Uterus (tissue), 3 donors: ENCODE measurements at regions not wholly inside any gene's neighbourhood (a gene's known extent, or its start where the extent isn't known, plus 50 kb on each side); places are given as distances from the start of the nearest gene placed in this dataset.

Experiments used
- DNase-seq, 2 donors: peaks; one replicate each; pipeline ENCODE4 v3.0.0-alpha.2; 2019 to 2020
- H3K27ac ChIP-seq, 2 donors: fragments of 200-600 bp; sonication (generic); 1 replicate in 1 of 2; 2 replicates in 1 of 2; pipeline ENCODE4 v1.5.1; 2016 to 2018
- H3K27me3 ChIP-seq, 2 donors: fragments of 200-600 bp; sonication (generic); one replicate each; pipeline ENCODE4 v1.5.1; 2018 to 2019; ENCODE audit warnings: control low read depth in 1 of 2
- H3K36me3 ChIP-seq, 2 donors: fragments of 200-600 bp; sonication (generic); one replicate each; pipeline ENCODE4 v1.5.1; 2019; ENCODE audit warnings: control low read depth in 1 of 2
- H3K4me1 ChIP-seq, 2 donors: fragments of 200-600 bp; sonication (generic); one replicate each; pipeline ENCODE4 v1.5.1; 2018 to 2019; ENCODE audit warnings: control low read depth in 1 of 2
- H3K4me3 ChIP-seq, 2 donors: fragments of 200-600 bp; sonication (generic); 1 replicate in 1 of 2; 2 replicates in 1 of 2; pipeline ENCODE4 v1.5.1; 2018 to 2019; ENCODE audit warnings: mild to moderate bottlenecking in 1 of 2
- H3K9me3 ChIP-seq, 2 donors: fragments of 200-600 bp; sonication (generic); one replicate each; pipeline ENCODE4 v1.5.1; 2019; ENCODE audit warnings: control low read depth in 1 of 2
- POLR2A ChIP-seq, 2 donors: fragments of 450-650 bp; IDR thresholded peaks; one replicate each; pipeline ENCODE4 v1.6.1; 2016; ENCODE audit warnings: antibody characterized with exemption in 2 of 2, mild to moderate bottlenecking in 1 of 2, moderate library complexity in 1 of 2
- intact Hi-C: fragments of 100-400 bp; cut with DNase I; formaldehyde crosslinking; loops from one replicate; pipeline ENCODE4 v1.15.1; 2023; ENCODE audit warnings: low total_unique reads
- TF ChIP-seq, protein P1 (sequence below), 4 experiments: fragments of 200-600 bp in 2 of 4; fragments of 450-650 bp in 2 of 4; sonication (generic) in 2 of 4; IDR thresholded peaks; one replicate each; pipeline ENCODE4 v1.5.1; 2016 to 2019; ENCODE audit warnings: antibody characterized with exemption in 4 of 4, mild to moderate bottlenecking in 2 of 4, moderate library complexity in 1 of 4
- donor health status: DM: yes; HTN: yes; CAD: no.

DNA sequence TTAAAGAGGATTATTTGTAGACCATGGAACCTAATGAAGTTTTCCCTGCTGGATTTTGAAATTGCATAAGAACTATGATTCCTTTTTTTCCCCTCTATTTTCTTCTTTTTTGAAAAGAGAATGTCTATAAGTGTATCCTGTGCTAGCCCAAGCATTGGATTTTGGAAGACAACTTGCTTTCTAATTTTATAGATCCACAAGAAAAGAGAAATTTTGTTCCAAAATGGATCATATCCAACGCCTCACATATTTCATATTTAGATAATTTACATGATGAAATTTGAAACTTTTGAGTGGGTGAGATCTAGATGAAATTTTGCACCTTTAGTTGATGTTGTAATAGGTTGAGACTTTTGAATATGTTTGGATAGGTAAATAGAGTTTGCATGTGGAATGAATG is 978.7 kb downstream of the MRPL39 start:
- no peak overlapping the region for H3K27ac ChIP-seq
- no peaks in the 10 kb centered on the region for H3K27me3 ChIP-seq
- no peaks in the 10 kb centered on the region for H3K36me3 ChIP-seq
- no peaks in the 10 kb centered on the region for H3K4me1 ChIP-seq
- H3K9me3 ChIP-seq: no peaks in the 10 kb centered on the region
- intact Hi-C loops: no loop called here
- no peak for DNase-seq
- TF ChIP-seq POLR2A (IDR thresholded peaks at IDR 0.05): no peak
- no peak overlapping the region for H3K4me3 ChIP-seq

DNA sequence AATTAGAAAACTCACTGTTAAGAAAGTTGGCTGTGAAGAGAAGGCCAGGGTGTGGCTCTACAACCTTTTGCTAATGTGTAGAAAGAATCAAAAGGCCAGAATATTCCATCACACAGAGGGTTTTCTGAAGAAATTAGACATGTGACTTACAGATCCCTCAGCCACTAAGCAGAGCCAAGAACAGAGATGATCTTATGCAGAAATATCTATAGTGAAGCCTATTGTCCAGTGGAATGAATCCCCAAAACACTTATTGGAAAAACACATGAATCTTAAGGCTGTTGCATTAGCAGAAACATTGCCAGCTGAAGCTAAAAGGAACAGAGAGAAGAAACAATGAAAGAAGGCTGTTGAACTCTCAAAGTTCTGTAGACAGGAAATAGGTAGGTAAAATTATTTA is 979.2 kb downstream of the MRPL39 start:
- intact Hi-C loops: no loop called here
- H3K27me3 ChIP-seq: no peaks in the 10 kb centered on the region
- H3K27ac ChIP-seq: no peak overlapping the region
- no peak overlapping the region for H3K4me3 ChIP-seq
- DNase-seq: no peak
- H3K4me1 ChIP-seq: no peaks in the 10 kb centered on the region
- no peaks in the 10 kb centered on the region for H3K36me3 ChIP-seq
- no peak for TF ChIP-seq POLR2A (IDR thresholded peaks at IDR 0.05)
- TF ChIP-seq, protein P1, sequence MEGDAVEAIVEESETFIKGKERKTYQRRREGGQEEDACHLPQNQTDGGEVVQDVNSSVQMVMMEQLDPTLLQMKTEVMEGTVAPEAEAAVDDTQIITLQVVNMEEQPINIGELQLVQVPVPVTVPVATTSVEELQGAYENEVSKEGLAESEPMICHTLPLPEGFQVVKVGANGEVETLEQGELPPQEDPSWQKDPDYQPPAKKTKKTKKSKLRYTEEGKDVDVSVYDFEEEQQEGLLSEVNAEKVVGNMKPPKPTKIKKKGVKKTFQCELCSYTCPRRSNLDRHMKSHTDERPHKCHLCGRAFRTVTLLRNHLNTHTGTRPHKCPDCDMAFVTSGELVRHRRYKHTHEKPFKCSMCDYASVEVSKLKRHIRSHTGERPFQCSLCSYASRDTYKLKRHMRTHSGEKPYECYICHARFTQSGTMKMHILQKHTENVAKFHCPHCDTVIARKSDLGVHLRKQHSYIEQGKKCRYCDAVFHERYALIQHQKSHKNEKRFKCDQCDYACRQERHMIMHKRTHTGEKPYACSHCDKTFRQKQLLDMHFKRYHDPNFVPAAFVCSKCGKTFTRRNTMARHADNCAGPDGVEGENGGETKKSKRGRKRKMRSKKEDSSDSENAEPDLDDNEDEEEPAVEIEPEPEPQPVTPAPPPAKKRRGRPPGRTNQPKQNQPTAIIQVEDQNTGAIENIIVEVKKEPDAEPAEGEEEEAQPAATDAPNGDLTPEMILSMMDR (IDR thresholded peaks at IDR 0.05): no peak
- no peaks in the 10 kb centered on the region for H3K9me3 ChIP-seq

- TF ChIP-seq, protein P1 (IDR thresholded peaks at IDR 0.05): no peak
- TF ChIP-seq POLR2A (IDR thresholded peaks at IDR 0.05): no peak
- H3K27ac ChIP-seq: no peak overlapping the region
- no peaks in the 10 kb centered on the region for H3K9me3 ChIP-seq
- no peak for DNase-seq
- H3K36me3 ChIP-seq: no peaks in the 10 kb centered on the region
- no peaks in the 10 kb centered on the region for H3K27me3 ChIP-seq
- intact Hi-C loops: no loop called here
- H3K4me3 ChIP-seq: no peak overlapping the region
- H3K4me1 ChIP-seq: no peaks in the 10 kb centered on the region
Observed at GRCh38 chr21:24617819-24618218, 989.5 kb downstream of the MRPL39 start.

GRCh38 chr21:24594082-24594481 is 1013.2 kb downstream of the MRPL39 start:
- Histone ChIP-seq H3K27ac (no peak overlapping the region), H3K36me3 (no peaks in the 10 kb centered on the region), H3K4me3 (no peak overlapping the region), H3K9me3 (no peaks in the 10 kb centered on the region), H3K4me1 (no peaks in the 10 kb centered on the region), H3K27me3 (no peaks in the 10 kb centered on the region)
- TF ChIP-seq, protein P1 (IDR thresholded peaks at IDR 0.05): no peak
- no peak for TF ChIP-seq POLR2A (IDR thresholded peaks at IDR 0.05)
- no peak for DNase-seq
- intact Hi-C loops: no loop called here

- Histone ChIP-seq H3K36me3 (no peaks in the 10 kb centered on the region), H3K9me3 (no peaks in the 10 kb centered on the region), H3K4me1 (no peaks in the 10 kb centered on the region), H3K4me3 (no peak overlapping the region), H3K27me3 (no peaks in the 10 kb centered on the region), H3K27ac (no peak overlapping the region)
- intact Hi-C loops: no loop called here
- TF ChIP-seq POLR2A (IDR thresholded peaks at IDR 0.05): no peak
- TF ChIP-seq, protein P1 (IDR thresholded peaks at IDR 0.05): no peak
- no peak for DNase-seq
Observed at GRCh38 chr21:24590261-24590660, 1017.0 kb downstream of the MRPL39 start.

GRCh38 chr21:24583473-24583872 is 1023.8 kb downstream of the MRPL39 start:
- H3K36me3 ChIP-seq: no peaks in the 10 kb centered on the region
- no peaks in the 10 kb centered on the region for H3K4me1 ChIP-seq
- H3K27ac ChIP-seq: no peak overlapping the region
- no peak for DNase-seq
- H3K27me3 ChIP-seq: no peaks in the 10 kb centered on the region
- TF ChIP-seq POLR2A (IDR thresholded peaks at IDR 0.05): no peak
- TF ChIP-seq, protein P1 (IDR thresholded peaks at IDR 0.05): no peak
- intact Hi-C loops: no loop called here
- H3K9me3 ChIP-seq: no peaks in the 10 kb centered on the region
- no peak overlapping the region for H3K4me3 ChIP-seq
